ENCODE measurements at regions not wholly inside any gene's neighbourhood (a gene's known extent, or its start where the extent isn't known, plus 50 kb on each side); places are given as distances from the start of the nearest gene placed in this dataset.

GRCh38 chr7:86925221-86925620 is 134.2 kb downstream of the ELAPOR2 start:
- intact Hi-C loops (cut with DNase I, micrococcal nuclease) = no loop called here
- no peak for DNase-seq
- ATAC-seq = peak; percentile 83

- intact Hi-C loops (cut with DNase I, micrococcal nuclease) = no loop called here
- DNase-seq (no peak), ATAC-seq (no peak)
These were observed 135.9 kb downstream of the ELAPOR2 start for GRCh38 chr7:86923527-86923926.

- ATAC-seq = no peak
- intact Hi-C loops (cut with DNase I, micrococcal nuclease) = no loop called here
- DNase-seq = no peak
These were observed 139.3 kb downstream of the ELAPOR2 start for GRCh38 chr7:86920154-86920553.

GRCh38 chr7:86918245-86918644 is 141.2 kb downstream of the ELAPOR2 start:
- intact Hi-C loops (cut with DNase I, micrococcal nuclease) = no loop called here
- DNase-seq = no peak
- ATAC-seq = no peak

DNA sequence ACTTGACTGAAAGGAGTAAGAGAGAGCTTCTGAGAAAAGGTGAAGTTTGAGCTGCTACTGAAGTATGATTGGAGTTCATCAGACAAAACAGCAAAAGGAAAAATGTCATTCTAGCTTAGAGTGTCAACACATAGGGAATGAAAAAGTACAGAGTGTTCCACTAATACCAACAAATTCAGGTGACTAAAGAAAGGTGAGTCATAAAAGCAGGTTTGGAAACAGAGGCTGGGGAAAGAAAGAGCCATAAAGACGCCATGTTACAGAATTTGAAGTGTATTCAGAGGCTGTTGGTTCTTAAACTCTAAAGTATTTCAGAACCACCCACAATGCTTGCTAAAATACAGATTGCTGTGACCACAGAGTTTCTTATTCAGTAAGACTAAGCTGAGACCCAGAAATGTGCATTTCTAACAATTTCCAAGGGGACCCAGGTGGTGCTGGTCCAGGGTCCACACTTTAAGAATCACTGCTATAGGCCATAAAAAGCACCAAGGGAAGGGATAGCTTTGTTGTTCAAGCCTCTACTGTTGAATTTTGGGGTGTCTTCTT is 143.1 kb downstream of the ELAPOR2 start:
- ATAC-seq (no peak), DNase-seq (no peak)
- intact Hi-C loops (cut with DNase I, micrococcal nuclease) = no loop called here

DNA sequence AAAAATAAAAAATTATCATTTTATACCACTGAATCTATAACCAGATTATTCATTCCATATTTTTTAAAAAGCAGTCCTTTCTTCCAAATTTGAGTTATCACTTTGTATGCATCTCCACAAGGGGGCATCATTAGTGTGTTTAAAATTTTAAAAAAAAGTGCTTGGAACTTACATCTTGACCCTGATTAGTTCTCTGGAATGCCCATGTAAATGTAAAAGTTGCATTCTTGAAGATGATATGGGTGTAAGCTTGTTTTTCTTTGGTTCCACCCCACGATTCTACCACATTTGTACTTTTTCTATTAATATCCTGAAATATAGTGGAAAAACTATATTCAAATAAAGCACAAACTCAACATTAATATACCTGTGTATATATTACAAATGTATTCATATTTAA is 144.9 kb downstream of the ELAPOR2 start:
- ATAC-seq (no peak), DNase-seq (no peak)
- intact Hi-C loops (cut with DNase I, micrococcal nuclease) = no loop called here
